MM.1S (cell line): ENCODE measurements at regions not wholly inside any gene's neighbourhood (a gene's known extent, or its start where the extent isn't known, plus 50 kb on each side); places are given as distances from the start of the nearest gene placed in this dataset.

Source experiments
- EZH2phosphoT487 ChIP-seq: fragments of 300-600 bp; sonication (generic); IDR thresholded peaks from 2 replicates; pipeline ENCODE4 v1.6.1; 2018; ENCODE audit warnings: antibody characterized with exemption, low read length
- TF ChIP-seq, protein P1 (sequence below): fragments of 300-600 bp; sonication (generic); IDR thresholded peaks from 2 replicates; pipeline ENCODE4 v1.5.1; 2016; ENCODE audit warnings: antibody characterized with exemption, low read length, mixed read lengths

DNA sequence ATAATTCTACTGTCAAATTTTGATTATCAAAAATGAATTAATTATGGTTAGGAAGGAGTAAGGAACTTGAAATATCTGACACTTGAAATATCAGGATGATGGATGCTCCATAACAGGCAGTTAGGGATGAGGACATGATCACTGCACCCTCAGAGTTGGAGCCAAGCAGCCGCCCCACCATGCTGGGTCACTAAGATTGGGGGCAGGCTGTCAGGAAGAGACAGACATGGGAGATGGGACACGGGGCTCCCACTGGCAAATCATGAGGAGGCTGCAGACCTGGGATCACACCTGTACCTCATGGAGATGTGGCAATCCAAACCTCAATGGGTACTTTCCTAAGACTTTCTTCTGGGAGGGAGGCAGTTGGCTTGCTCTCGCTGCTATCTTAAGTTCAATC is 982.0 kb upstream of the ZEB2 start:
- TF ChIP-seq, protein P1, sequence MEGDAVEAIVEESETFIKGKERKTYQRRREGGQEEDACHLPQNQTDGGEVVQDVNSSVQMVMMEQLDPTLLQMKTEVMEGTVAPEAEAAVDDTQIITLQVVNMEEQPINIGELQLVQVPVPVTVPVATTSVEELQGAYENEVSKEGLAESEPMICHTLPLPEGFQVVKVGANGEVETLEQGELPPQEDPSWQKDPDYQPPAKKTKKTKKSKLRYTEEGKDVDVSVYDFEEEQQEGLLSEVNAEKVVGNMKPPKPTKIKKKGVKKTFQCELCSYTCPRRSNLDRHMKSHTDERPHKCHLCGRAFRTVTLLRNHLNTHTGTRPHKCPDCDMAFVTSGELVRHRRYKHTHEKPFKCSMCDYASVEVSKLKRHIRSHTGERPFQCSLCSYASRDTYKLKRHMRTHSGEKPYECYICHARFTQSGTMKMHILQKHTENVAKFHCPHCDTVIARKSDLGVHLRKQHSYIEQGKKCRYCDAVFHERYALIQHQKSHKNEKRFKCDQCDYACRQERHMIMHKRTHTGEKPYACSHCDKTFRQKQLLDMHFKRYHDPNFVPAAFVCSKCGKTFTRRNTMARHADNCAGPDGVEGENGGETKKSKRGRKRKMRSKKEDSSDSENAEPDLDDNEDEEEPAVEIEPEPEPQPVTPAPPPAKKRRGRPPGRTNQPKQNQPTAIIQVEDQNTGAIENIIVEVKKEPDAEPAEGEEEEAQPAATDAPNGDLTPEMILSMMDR: no peak
- no peak for TF ChIP-seq EZH2phosphoT487
